A673 (cell line): ENCODE measurements at regions not wholly inside any gene's neighbourhood (a gene's known extent, or its start where the extent isn't known, plus 50 kb on each side); places are given as distances from the start of the nearest gene placed in this dataset.

Experiments
- BruUV-seq: library from RNA; stranded (reverse); fragments of 400-500 nt; replicated peaks from 2 replicates; lab custom pipeline; 2021; lab: Mats Ljungman, UMichigan
- CTCF ChIA-PET: fragments of 300-600 bp; sonication (Branson Sonifier 250); formaldehyde crosslinking; loops from one replicate; lab custom pipeline; 2022; ENCODE audit warnings: antibody characterized with exemption; lab: Charles Lee
- POLR2A ChIA-PET: fragments of 300-600 bp; sonication (Branson Sonifier 250); formaldehyde crosslinking; loops from one replicate; lab custom pipeline; 2022; ENCODE audit warnings: antibody characterized with exemption; ENCODE audit not compliant: low non-redundant PET; lab: Charles Lee
- DNase-seq: peaks from one replicate; pipeline ENCODE4 v3.0.0-alpha.2; 2015; ENCODE audit warnings: low spot score
- H3K27ac ChIP-seq: fragments of 200-600 bp; sonication (generic); 2 replicates; pipeline ENCODE4 v1.5.1; 2016; ENCODE audit warnings: mixed run types, low read depth, mild to moderate bottlenecking, mixed read lengths, antibody characterized with exemption, low read length; ENCODE audit not compliant: poor library complexity, severe bottlenecking
- H3K27me3 ChIP-seq: fragments of 200-600 bp; sonication (generic); replicated peaks from 2 replicates; pipeline ENCODE4 v1.6.1; 2017; ENCODE audit warnings: mixed run types, low read depth, mild to moderate bottlenecking, mixed read lengths, antibody characterized with exemption, low read length; ENCODE audit not compliant: insufficient read depth, poor library complexity
- H3K36me3 ChIP-seq: fragments of 200-600 bp; sonication (generic); 2 replicates; pipeline ENCODE4 v1.6.1; 2016; ENCODE audit warnings: mixed run types, mild to moderate bottlenecking, mixed read lengths, antibody characterized with exemption, low read length; ENCODE audit not compliant: insufficient read depth, poor library complexity, severe bottlenecking
- H3K4me1 ChIP-seq: fragments of 200-600 bp; sonication (generic); 2 replicates; pipeline ENCODE4 v1.6.1; 2017; ENCODE audit warnings: mixed run types, mild to moderate bottlenecking, mixed read lengths, antibody characterized with exemption, low read length; ENCODE audit not compliant: insufficient read depth, poor library complexity, severe bottlenecking
- H3K4me3 ChIP-seq: fragments of 200-600 bp; sonication (generic); 2 replicates; pipeline ENCODE4 v1.5.1; 2016; ENCODE audit warnings: low read depth, mixed run types, mild to moderate bottlenecking, mixed read lengths, low read length; ENCODE audit not compliant: poor library complexity, severe bottlenecking
- H3K9me3 ChIP-seq: fragments of 200-600 bp; sonication (generic); 2 replicates; pipeline ENCODE4 v1.6.1; 2016; ENCODE audit warnings: mixed run types, low read depth, mild to moderate bottlenecking, mixed read lengths, antibody characterized with exemption, low read length; ENCODE audit not compliant: poor library complexity, severe bottlenecking
- EZH2 ChIP-seq: fragments of 200-600 bp; sonication (generic); IDR thresholded peaks from 2 replicates; pipeline ENCODE4 v1.6.1; 2017; ENCODE audit warnings: borderline replicate concordance, low read depth, mild to moderate bottlenecking, mixed read lengths, antibody characterized with exemption, low read length; ENCODE audit not compliant: poor library complexity, severe bottlenecking
- intact Hi-C: fragments of 100-400 bp; cut with micrococcal nuclease; formaldehyde crosslinking; loops from one replicate; pipeline ENCODE4 v1.10.0; 2022; ENCODE audit not compliant: unreplicated experiment
- TF ChIP-seq, protein P1 (sequence below): fragments of 300-800, 200-600 bp; sonication (generic); conservative IDR thresholded peaks from 2 replicates; pipeline ENCODE4 v1.5.1; 2017; ENCODE audit warnings: low read depth, mild to moderate bottlenecking, antibody characterized with exemption, low read length, moderate library complexity, mixed read lengths

DNA sequence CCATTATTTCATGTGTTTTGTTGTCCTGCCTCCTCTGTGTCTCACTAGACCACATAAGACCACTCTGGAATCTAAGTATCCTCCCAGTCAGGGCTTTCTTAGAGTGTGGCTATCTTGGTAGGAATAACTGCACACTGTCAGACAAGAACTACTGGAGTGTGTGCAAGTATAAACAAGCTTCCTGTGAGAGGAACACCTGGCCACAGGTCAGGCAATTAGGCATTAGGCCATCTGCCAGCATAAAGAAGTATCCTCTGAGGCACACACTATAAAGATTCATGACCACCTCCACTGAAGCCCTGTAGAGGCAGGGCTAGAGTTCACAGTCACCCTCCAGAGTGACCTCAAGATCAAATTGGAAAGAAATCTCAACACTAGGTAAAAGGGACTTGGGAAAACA is 507.0 kb upstream of the PABPC4L start:
- Histone ChIP-seq H3K9me3 (no peaks in the 10 kb centered on the region), H3K27ac (no peak overlapping the region), H3K4me1 (no peaks in the 10 kb centered on the region), H3K36me3 (no peaks in the 10 kb centered on the region), H3K27me3 (no peaks in the 10 kb centered on the region), H3K4me3 (no peak overlapping the region)
- ChIA-PET CTCF (no interaction called here), POLR2A (no interaction called here)
- no peak for TF ChIP-seq EZH2
- TF ChIP-seq, protein P1, sequence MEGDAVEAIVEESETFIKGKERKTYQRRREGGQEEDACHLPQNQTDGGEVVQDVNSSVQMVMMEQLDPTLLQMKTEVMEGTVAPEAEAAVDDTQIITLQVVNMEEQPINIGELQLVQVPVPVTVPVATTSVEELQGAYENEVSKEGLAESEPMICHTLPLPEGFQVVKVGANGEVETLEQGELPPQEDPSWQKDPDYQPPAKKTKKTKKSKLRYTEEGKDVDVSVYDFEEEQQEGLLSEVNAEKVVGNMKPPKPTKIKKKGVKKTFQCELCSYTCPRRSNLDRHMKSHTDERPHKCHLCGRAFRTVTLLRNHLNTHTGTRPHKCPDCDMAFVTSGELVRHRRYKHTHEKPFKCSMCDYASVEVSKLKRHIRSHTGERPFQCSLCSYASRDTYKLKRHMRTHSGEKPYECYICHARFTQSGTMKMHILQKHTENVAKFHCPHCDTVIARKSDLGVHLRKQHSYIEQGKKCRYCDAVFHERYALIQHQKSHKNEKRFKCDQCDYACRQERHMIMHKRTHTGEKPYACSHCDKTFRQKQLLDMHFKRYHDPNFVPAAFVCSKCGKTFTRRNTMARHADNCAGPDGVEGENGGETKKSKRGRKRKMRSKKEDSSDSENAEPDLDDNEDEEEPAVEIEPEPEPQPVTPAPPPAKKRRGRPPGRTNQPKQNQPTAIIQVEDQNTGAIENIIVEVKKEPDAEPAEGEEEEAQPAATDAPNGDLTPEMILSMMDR: no peak
- BruUV-seq: no TSS peak
- intact Hi-C loops: no loop called here
- DNase-seq: no peak

DNA sequence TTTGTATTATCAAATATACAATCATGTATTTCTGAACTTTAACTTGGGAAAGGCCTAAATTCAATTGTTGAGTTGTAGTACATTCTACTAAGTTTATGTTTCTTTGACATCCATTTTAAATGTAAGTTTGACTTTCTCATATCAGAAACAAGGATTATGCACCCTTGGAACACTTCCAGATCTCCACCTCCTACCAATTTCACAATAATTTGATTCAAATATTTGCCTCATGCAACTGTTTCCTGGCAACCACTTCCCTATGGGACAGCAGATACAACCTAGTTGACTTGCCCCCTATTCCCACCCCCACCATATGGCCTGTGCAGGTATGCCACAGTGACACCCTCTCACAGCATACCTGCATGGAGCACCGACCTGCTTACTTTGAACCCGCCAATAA is 506.4 kb upstream of the PABPC4L start:
- no peaks in the 10 kb centered on the region for H3K36me3 ChIP-seq
- ChIA-PET POLR2A (no interaction called here), CTCF (no interaction called here)
- no TSS peak for BruUV-seq
- H3K4me3 ChIP-seq: no peak overlapping the region
- no peaks in the 10 kb centered on the region for H3K9me3 ChIP-seq
- no peak for DNase-seq
- H3K4me1 ChIP-seq: no peaks in the 10 kb centered on the region
- H3K27me3 ChIP-seq: no peaks in the 10 kb centered on the region
- no peak for TF ChIP-seq EZH2
- TF ChIP-seq, protein P1: no peak
- no peak overlapping the region for H3K27ac ChIP-seq
- intact Hi-C loops: no loop called here

GRCh38 chr4:134702374-134702773 is 500.8 kb upstream of the PABPC4L start:
- no peaks in the 10 kb centered on the region for H3K27me3 ChIP-seq
- H3K4me1 ChIP-seq: no peaks in the 10 kb centered on the region
- no TSS peak for BruUV-seq
- H3K4me3 ChIP-seq: no peak overlapping the region
- ChIA-PET POLR2A (no interaction called here), CTCF (no interaction called here)
- no peaks in the 10 kb centered on the region for H3K36me3 ChIP-seq
- no peak overlapping the region for H3K27ac ChIP-seq
- intact Hi-C loops: no loop called here
- no peaks in the 10 kb centered on the region for H3K9me3 ChIP-seq
- DNase-seq: no peak
- TF ChIP-seq EZH2: no peak
- TF ChIP-seq, protein P1: no peak
